HG02852 (cell line): ENCODE measurements at regions not wholly inside any gene's neighbourhood (a gene's known extent, or its start where the extent isn't known, plus 50 kb on each side); places are given as distances from the start of the nearest gene placed in this dataset.

Experiments used
- ATAC-seq: cut with Tn5 transposase; IDR thresholded peaks from one replicate; pipeline ENCODE4 v1.9.1; 2021; ENCODE audit warnings: mild to moderate bottlenecking, moderate library complexity; ENCODE audit not compliant: unreplicated experiment

GRCh38 chr4:12881945-12882584, 602.1 kb downstream of the RAB28 start:
- no peak for ATAC-seq

GRCh38 chr4:12880844-12881243, 603.3 kb downstream of the RAB28 start:
- ATAC-seq = no peak

GRCh38 chr4:12879496-12879895, 604.6 kb downstream of the RAB28 start:
- ATAC-seq = no peak

GRCh38 chr4:12875640-12876243, 608.4 kb downstream of the RAB28 start:
- no peak for ATAC-seq

GRCh38 chr4:12873351-12873750, 610.8 kb downstream of the RAB28 start:
- ATAC-seq = no peak

GRCh38 chr4:12861422-12861821, 622.7 kb downstream of the RAB28 start:
- no peak for ATAC-seq

GRCh38 chr4:12852338-12853307, 631.5 kb downstream of the RAB28 start:
- ATAC-seq = no peak

GRCh38 chr4:12846368-12846767, 637.8 kb downstream of the RAB28 start:
- ATAC-seq = no peak

- ATAC-seq = no peak
These were observed 640.0 kb downstream of the RAB28 start for GRCh38 chr4:12844141-12844540.

- ATAC-seq = no peak
These were observed 656.2 kb downstream of the RAB28 start for GRCh38 chr4:12827966-12828365.

- no peak for ATAC-seq
These were observed 692.6 kb downstream of the RAB28 start for GRCh38 chr4:12791536-12791935.

- ATAC-seq = no peak
These were observed 696.9 kb downstream of the RAB28 start for GRCh38 chr4:12787261-12787660.

GRCh38 chr4:12778706-12779105, 705.4 kb downstream of the RAB28 start:
- no peak for ATAC-seq

GRCh38 chr4:12778191-12778590, 705.9 kb downstream of the RAB28 start:
- ATAC-seq = no peak

GRCh38 chr4:12770351-12770750, 713.8 kb downstream of the RAB28 start:
- no peak for ATAC-seq

- ATAC-seq = no peak
These were observed 722.4 kb downstream of the RAB28 start for GRCh38 chr4:12761694-12762093.

GRCh38 chr4:12747154-12747553, 737.0 kb downstream of the RAB28 start:
- ATAC-seq = no peak

GRCh38 chr4:12746221-12746620, 737.9 kb downstream of the RAB28 start:
- no peak for ATAC-seq

GRCh38 chr4:12734586-12734985, 749.6 kb downstream of the RAB28 start:
- ATAC-seq = no peak

GRCh38 chr4:12729384-12729783, 754.8 kb downstream of the RAB28 start:
- ATAC-seq = no peak

- ATAC-seq = peak; percentile 43
These were observed 759.6 kb downstream of the RAB28 start for GRCh38 chr4:12724510-12724909.
